GM18517 (cell line): ENCODE measurements at regions not wholly inside any gene's neighbourhood (a gene's known extent, or its start where the extent isn't known, plus 50 kb on each side); places are given as distances from the start of the nearest gene placed in this dataset.
"Not testable (repeated sequence)": the region's sequence is repeated elsewhere in the genome, so short reads cannot be mapped to it uniquely, and the experiment has no call there.

Source experiments
- ATAC-seq: cut with Tn5 transposase; IDR thresholded peaks from one replicate; pipeline ENCODE4 v1.9.1; 2021; ENCODE audit warnings: mild to moderate bottlenecking, moderate library complexity; ENCODE audit not compliant: unreplicated experiment

DNA sequence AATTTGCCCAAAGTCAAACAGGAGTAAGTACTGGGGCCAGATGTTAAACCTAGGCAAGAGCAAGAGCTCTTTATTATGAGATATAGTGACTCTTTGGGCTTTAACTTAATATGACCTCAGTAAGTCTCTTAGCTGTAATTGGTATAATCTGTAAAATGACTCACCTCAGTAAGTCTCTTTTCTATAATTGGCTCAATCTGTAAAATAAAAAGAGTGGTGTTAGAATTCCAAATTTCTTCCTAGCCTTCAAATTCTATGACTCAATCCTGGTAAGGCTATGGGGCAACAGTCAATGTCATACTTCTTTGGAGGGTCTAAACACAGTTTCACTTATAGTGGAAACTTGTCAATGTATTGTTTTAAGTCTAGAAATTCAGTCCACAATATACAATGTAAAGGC lies 1608.9 kb upstream of the PIK3C3 start:
- ATAC-seq: no peak

DNA sequence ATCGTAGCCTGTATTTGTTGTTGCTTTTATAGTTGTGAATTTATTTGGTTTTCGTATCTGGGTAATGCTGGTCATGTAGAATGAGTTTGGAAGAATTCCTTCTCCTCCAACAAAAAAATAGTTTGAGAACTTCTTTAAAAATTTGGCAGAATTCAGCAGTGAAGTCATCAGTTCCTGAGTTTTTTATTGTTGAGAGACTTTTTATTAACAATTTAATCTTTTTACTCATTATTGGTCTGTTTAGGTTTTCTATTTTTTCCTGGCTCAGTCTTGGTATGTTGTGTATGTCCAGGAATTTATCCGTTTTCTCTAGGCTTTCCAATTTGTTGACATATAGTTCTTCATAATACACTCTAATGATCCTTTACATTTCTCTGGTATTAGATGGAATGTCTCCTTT lies 1613.3 kb upstream of the PIK3C3 start:
- ATAC-seq: no peak

DNA sequence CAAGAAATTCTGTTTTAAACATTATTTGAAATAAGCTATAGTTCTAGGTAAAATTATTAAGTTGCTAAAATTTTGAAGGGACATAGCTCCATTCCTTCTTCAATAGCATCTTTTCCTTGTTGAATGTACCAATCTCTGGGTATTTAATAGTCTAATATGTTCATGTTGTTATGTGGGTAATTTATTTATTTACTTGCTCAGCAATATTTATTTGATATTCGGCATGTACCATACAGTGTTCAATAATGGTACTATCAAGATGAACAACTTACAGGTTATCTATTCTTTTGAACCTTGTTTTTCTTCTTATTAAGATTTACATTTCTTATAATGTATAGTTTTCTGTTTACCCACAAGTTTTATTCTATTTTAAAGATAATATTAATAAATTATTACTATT lies 1616.8 kb upstream of the PIK3C3 start:
- no peak for ATAC-seq

DNA sequence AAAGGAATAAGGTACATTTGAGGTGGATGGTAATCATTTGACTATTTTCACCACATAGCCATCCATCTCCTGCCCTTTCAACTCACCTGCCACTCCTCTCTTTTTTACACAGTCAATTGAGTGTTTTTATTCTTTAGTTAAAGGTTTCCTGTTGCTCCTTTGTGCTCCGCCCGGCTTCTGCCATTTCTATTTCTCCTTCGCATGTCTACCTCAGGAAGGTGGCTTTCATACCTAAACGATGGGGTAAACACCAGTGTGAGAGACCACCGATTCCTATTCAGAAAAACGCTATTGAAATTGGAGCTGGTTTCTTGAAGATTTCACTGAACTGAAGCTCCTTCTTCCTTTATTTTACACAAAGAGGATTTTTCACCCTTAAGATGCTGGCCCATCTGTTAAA lies 1628.0 kb upstream of the PIK3C3 start:
- no peak for ATAC-seq

DNA sequence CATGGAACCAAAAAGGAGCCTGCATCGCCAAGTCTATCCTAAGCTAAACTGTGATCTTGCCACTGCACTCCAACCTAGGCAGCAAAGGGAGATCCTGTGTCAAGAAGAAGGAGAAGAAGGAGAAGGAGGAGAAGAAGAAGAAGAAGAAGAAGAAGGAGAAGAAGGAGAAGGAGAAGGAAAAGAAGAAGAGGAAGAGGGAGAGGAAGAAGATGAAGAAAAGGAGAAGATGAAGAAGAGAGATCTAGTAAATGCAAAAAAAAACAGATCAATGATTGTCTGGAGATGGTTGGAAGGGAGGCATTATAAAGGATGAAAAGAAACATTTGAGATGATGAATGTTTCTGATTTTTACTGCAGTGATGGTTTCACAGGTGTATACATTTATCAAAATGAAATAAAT lies 1629.0 kb upstream of the PIK3C3 start:
- no peak for ATAC-seq

DNA sequence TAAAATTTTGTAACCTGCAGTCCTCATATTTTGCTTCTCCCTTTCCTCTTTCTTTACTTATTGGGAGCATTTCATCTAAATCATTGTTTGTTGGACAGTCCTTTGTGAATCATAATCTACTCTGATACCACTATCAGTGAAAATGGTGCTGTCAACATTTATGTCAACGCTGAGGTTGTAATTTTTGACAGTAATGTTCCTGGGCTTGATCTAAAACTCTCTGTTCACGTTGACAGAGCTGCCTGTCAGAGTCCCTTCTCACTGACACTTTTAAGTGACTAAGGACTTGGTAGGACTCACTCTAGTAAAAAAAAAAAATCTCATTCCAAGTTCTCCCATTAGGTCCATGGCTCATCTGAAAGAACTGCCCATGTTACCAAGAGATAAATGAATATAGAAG lies 1640.8 kb upstream of the PIK3C3 start:
- no peak for ATAC-seq

DNA sequence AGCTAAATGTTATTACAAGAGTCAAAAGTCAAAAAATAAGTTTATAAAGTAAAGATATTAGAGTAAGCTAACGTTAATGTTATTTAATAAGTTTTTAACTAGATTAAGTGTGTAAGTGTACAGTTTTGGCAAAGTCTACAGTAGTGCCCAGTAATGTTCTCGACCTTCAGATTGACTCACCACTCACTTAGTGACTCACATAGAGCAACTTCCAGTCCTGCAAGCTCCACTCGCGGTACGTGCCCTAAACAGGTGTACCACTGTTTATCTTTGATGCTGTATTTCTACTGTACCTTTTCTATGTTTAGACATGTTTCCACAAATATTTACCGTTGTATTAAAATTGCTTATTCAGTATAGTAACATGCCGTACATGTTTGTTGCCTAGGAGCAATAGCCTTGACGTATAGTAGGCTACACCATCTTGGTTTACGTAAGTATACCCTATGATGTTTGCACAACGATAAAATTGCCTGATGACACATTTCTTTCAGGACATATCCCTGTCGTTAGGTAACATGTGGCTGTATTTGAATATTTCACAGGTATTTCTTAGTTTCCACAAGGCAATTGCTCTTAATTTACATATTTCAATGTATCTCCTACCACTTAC lies 1641.9 kb upstream of the PIK3C3 start:
- no peak for ATAC-seq

DNA sequence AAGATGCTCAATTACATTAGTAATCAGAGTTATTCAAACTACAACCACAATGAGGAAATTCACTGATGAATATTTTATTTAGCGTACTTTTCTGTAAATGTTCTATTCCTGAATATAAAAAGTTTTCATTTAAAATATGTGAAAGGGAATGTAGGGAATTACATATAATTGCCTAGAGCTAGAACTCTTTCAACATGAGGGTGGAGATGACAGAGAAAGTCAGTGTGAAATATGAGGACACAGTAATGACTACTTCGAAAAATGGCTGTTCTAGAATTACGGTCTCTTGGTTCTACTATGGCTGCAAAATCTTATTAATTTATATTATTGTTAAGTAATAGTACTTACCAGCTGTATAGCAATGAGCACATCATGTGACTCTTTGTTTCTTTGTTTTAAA lies 1647.4 kb upstream of the PIK3C3 start:
- ATAC-seq: no peak

DNA sequence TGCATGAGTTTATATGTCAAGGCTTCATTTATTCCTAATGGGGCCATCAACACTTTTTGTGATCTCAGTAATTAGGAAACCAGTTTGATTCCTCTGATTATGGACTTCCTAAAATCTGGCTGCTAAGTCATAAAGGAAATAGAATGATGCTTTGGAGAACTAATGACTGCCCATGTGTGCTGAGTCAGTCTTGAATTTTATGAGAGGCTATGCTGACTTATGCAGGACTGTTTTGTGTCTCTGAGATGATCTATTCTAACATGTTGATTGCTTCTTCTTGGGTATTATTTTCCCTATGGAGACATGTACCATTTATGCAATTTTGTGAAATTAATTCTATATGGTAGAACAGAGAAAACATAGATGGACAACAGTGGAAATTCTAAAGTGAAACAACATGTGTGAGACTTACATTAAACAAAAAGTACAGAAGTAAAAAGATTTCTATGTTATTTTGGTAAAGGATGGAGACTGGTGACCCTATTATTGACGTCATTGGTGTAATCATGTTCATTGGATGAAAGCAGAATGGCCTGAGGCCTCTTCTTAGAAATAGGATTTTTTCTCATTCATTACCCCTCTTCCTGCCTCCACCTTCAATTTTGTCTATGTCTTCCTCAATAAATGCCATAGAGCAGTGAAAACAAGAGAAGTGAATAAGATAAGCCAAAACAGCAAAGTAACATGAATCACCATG lies 1658.2 kb upstream of the PIK3C3 start:
- ATAC-seq: no peak

DNA sequence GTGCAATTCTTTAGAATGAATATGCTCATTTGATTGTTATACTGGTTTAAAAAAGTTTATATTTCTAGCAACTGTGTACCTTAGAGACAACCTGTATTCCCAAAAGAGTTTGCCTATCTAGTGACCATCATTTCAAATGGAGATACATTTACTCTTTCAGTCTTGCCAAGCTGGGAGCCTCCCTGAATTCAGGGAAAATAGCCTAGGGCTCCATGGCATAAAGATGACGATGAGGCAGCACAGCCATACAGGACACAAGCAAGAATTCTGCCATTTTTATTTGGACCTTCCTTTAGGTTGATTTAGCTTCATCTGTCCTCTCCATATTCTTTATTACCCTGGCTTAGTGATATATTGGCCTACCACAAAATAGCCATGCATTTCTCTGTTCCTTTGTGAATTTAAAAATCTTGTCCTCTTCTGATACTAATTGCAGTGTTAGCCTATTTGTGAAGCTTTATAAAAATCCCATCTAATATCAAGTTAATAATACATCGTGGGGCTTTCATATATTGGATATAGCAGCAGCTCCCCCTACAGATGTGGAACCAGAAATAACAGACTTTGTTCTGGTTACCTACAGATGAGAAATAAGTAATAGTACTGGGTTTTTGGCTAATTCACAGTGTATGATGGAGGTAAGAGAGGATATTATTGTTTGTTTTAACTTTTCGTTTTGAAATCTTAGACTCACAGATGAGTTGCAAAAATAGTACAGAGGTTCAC lies 1661.9 kb upstream of the PIK3C3 start:
- no peak for ATAC-seq

DNA sequence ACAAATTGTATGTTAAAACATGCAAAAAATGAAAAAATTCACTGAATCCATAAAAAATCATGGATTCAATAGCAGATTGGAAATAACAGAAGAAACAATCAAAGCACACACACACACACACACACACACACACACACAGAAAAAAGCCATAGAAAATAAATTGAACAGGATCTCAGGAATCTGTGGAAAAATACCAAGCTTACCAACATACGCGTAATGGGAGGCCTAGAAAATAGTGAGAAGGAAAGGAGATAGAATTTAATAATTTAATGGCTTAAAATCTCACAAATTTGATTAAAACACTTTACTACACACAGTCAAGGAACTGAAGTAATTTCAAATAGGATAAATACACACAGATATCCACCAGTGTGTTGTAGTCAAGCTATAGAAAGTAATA lies 1671.5 kb upstream of the PIK3C3 start:
- ATAC-seq: no peak

DNA sequence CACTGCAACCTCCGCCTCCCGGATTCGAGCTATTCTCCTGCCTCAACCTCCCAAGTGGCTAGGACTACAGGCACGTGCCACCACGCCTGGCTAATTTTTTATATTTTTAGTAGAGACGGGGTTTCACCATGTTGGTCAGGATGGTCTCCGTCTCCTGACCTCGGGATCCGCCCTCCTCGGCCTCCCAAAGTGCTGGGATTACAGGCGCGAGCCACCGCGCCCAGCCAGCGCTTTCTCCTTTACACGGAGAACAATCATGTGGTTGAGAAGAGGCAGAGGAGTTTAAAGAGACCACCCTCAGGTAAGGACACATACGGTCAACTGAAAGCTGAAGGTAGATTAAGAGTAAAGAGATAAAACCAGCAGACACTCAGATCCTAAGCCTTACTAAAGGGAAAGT lies 1673.7 kb upstream of the PIK3C3 start:
- ATAC-seq: not testable (repeated sequence)

DNA sequence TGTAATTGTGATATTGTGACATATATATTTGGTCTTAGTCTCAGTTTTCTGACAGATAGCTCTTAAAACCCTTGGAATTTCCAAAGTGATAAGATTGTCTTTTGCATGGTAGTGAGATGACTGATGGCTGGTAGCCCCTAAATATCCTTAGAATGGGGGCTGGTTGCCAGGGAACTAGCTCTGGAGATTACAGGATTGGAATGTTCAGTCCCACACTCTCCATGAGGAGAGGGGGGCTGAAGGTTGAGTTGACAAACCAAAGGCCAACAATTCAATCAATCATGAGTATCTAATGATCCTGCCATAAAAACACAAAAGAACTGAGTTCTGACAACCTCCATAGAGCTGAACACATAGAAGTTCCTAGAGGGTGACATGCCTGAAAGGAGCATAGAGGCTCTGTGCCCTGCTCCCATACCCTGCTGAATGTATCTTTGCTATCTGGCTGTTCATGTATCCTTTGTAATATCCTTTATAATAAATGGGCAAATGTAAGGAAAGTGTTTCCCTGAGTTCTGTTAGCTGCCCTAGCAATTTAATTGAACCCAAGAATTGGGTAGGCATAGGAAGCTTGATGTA lies 1680.3 kb upstream of the PIK3C3 start:
- ATAC-seq: no peak

DNA sequence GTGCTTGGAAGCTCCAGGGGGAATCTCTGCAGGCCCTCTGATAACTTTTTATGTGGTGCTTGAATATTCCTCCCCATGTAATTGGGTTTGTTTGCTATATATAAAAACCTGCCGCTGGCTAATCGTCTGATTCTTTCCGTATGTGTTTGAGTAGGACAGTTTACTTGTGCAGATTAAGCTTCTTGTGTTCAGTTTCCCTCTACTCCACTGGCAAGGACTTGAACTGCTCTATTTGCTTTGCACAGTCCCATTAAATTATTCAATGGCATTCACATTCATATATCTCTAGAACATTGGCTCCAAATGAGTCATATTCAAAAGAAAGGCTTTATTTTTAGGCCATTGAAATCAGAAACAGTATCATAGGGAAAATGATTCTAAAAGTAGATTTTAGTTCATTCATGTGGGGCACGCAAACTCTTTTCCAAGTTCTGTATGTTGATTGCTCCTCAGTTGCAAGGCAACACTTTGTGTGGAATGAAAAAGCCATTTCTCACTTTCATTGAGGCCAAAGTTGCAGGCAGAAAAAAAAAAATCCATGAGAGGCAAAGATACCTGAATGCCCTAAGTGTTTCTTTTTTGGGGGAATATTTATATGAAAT lies 1682.3 kb upstream of the PIK3C3 start:
- ATAC-seq: no peak

DNA sequence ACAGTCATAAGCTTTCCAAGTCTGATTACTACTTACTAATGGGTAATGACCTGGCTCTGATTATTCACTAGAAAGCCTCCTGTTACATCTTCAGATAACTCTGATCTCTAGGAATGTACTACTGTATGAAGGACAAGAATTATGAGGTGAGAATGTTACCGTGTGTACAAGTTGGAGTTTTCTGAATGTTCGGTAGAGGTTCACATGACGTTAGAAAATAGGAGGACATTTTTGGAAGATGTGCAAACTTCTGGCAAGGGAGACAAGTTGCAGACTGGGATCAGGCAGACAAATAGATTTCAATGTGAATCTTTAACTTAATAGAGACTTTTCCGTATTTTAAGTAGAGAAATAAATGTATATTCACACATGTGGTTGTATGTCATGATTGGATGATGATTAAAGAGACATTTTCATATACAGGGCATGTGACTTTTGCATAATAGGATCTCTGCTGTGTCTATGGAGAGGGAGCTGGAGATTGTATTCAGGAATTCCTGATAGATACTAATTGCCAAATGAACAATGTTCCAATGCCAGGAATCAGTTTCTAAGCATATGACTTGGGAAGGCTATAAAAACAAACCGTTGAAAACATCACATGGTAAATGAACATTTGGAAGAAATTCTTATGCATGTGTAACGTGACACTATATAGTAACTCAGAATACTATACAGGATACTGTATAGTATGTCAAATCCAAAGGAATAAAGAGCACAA lies 1695.8 kb upstream of the PIK3C3 start:
- no peak for ATAC-seq

DNA sequence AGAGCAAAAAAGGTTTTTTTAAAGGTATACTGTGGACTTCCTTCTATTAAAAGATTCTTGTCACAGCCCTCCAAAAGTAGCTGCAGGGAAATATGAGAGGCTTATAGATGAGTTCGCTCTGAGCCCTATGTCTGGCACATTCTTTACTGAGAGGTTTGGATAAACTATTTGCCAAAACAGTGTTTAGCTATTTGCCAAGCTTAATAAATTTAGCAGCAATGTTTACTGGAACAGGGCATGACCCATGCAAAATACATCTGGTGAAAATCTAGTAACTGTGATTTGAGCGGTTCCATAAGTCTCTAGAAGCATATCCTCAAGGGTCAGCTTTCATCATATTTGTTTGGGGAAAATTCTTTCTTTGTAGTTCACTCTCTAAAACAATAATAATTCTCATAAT lies 1696.7 kb upstream of the PIK3C3 start:
- no peak for ATAC-seq

DNA sequence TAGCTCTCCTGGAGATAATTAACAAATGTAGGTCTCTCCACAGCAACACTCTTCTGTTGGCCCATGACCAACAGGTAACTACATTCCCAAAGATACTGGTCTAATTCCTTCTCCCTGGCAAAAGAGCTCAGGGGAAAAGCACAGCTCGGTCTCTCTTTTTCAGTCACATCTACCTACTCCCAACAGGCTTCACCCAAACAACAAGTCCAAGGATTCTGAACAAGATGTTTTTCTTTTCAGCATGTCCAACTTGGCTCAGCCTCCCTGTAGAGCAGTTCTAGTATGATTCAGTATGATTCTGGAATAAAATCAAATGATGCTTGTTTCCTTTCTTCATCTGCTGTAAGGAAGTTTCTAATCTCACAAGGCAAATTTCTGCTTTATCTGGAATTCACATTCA lies 1704.8 kb upstream of the PIK3C3 start:
- no peak for ATAC-seq

DNA sequence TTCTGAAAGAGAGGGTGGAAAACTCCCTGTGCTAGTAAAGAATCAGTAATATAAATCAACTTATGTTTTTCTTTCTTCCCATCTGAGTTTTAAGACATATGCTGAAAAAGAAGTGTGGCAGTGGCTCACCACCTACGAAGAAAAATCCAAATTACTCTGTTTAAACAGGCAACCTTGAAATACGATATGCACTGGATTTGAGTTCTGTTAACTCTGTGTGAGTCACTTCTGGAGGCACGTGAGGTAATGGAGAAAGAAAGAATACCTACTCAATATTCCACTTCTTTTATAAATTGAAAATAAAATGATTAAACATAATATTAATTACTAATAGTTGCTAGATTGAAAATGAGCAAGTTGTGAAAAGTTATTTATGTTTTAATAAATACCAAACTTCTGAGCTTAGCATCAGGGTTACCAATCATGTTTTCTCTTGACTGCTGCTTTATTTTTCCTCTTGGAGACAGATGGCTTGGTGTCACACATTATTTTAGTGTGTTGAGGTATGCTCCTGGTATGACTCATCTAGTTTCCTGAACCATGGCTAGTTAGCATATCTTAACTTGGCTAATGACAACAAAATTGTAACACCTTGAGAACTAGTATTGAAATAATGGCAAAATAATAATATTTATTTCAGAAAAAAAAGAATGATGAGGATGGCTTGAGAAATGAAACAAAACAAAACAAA lies 1705.5 kb upstream of the PIK3C3 start:
- ATAC-seq: no peak

DNA sequence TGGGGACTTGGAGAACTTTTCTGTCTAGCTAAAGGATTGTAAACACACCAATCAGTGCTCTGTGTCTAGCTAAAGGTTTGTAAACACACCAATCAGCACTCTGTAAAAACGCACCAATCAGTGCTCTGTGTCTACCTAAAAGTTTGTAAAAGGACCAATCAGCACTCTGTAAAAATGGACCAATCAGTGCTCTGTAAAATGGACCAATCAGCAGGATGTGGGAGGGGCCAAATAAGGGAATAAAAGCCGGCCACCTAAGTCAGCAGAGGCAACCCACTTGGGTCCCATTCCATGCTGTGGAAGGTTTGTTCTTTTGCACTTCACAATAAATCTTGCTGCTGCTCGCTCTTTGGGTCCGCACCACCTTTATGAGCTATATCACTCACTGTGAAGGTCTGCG lies 1709.4 kb upstream of the PIK3C3 start:
- ATAC-seq: not testable (repeated sequence)

DNA sequence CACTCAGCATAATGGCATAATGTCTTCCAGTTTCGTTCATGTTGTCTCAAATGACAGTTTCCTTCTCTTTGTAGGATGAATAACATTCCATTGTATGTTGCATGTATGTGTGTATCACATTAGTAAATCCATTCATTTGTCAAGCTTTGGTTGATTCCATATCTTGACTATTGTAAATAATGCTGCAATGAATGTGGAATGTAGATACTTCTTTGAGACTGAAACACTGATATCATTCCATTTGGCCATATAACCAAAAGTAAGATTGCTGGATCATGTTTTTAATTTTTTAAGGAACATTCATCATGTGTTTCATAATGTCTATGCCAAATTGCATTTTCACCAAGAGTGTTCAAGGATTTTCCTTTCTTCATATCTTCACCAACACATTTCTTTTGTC lies 1711.4 kb upstream of the PIK3C3 start:
- no peak for ATAC-seq
